ENCODE measurements at regions not wholly inside any gene's neighbourhood (a gene's known extent, or its start where the extent isn't known, plus 50 kb on each side); places are given as distances from the start of the nearest gene placed in this dataset.
A peak's percentile ranks its signal among the peaks of the same experiment; 100 is the strongest.

- intact Hi-C loops (cut with DNase I): no loop called here
- peak in 1 of 42 donors; percentile 9 for DNase-seq
These were observed 165.7 kb upstream of the AFDN start for GRCh38 chr6:167660944-167661551.

- intact Hi-C loops (cut with DNase I): no loop called here
- DNase-seq: peak in 1 of 42 donors; percentile 22
These were observed 165.1 kb upstream of the AFDN start for GRCh38 chr6:167661552-167662044.

GRCh38 chr6:167662075-167662880 lies 164.4 kb upstream of the AFDN start:
- peak in 1 of 42 donors; percentile 12 for DNase-seq
- intact Hi-C loops (cut with DNase I): no loop called here

- DNase-seq: peak in 1 of 42 donors; percentile 19
- intact Hi-C loops (cut with DNase I): no loop called here
These were observed 163.9 kb upstream of the AFDN start for GRCh38 chr6:167662881-167663205.

- peak in 1 of 42 donors; percentile 16 for DNase-seq
- intact Hi-C loops (cut with DNase I): no loop called here
These were observed 163.4 kb upstream of the AFDN start for GRCh38 chr6:167663316-167663715.

- DNase-seq: peak in 30 of 42 donors; percentile 33 to 78 (median 50)
- intact Hi-C loops (cut with DNase I): no loop called here
These were observed 162.8 kb upstream of the AFDN start for GRCh38 chr6:167663784-167664443.

GRCh38 chr6:167664678-167665660 lies 161.7 kb upstream of the AFDN start:
- DNase-seq: peak in 24 of 42 donors; percentile 23 to 69 (median 48)
- intact Hi-C loops (cut with DNase I): no loop called here

- DNase-seq: peak in 1 of 42 donors; percentile 18
- intact Hi-C loops (cut with DNase I): no loop called here
These were observed 160.9 kb upstream of the AFDN start for GRCh38 chr6:167665698-167666330.

GRCh38 chr6:167666571-167667203 lies 160.0 kb upstream of the AFDN start:
- intact Hi-C loops (cut with DNase I): no loop called here

GRCh38 chr6:167667204-167668018 lies 159.3 kb upstream of the AFDN start:
- DNase-seq: no peak
- intact Hi-C loops (cut with DNase I): no loop called here

More at GRCh38 chr6:167666571-167667203, 160.0 kb upstream of the AFDN start:
- DNase-seq: no peak

- intact Hi-C loops (cut with DNase I): no loop called here
- peak in 1 of 42 donors; percentile 35 for DNase-seq
These were observed 158.5 kb upstream of the AFDN start for GRCh38 chr6:167668019-167668753.

- no peak for DNase-seq
- intact Hi-C loops (cut with DNase I): no loop called here
These were observed 157.8 kb upstream of the AFDN start for GRCh38 chr6:167668754-167669552.

- DNase-seq: no peak
- intact Hi-C loops (cut with DNase I): no loop called here
These were observed 157.2 kb upstream of the AFDN start for GRCh38 chr6:167669553-167669849.

- intact Hi-C loops (cut with DNase I): no loop called here
- DNase-seq: no peak
These were observed 156.6 kb upstream of the AFDN start for GRCh38 chr6:167669870-167670802.

GRCh38 chr6:167670938-167671338 lies 155.8 kb upstream of the AFDN start:
- DNase-seq: no peak
- intact Hi-C loops (cut with DNase I): no loop called here

Measured in head of caudate nucleus (tissue), 42 donors.